NCI-H1048 (cell line): ENCODE measurements at regions not wholly inside any gene's neighbourhood (a gene's known extent, or its start where the extent isn't known, plus 50 kb on each side); places are given as distances from the start of the nearest gene placed in this dataset.
"Not testable (repeated sequence)": the region's sequence is repeated elsewhere in the genome, so short reads cannot be mapped to it uniquely, and the experiment has no call there.

Source experiments
- DNase-seq: peaks from one replicate; lab custom pipeline; 2025; lab: John Stamatoyannopoulos, UW

GRCh38 chr5:92695123-92696003 is 885.7 kb downstream of the NR2F1-AS1 start:
- no peak for DNase-seq

GRCh38 chr5:92694067-92694466 is 887.0 kb downstream of the NR2F1-AS1 start:
- DNase-seq, result no peak

DNA sequence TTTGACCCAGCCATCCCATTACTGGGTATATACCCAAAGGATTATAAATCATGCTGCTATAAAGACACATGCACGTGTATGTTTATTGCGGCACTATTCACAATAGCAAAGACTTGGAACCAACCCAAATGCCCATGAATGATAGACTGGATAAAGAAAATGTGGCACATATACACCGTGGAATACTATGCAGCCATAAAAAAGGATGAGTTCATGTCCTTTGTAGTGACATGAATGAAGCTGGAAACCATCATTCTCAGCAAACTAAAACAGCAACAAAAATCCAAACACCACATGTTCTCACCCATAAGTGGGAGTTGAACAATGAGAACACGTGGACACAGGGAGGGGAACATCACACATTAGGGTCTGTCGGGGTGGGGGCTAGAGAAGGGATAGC is 889.1 kb downstream of the NR2F1-AS1 start:
- not testable (repeated sequence) for DNase-seq

- no peak for DNase-seq
Observed at GRCh38 chr5:92687821-92688722, 892.9 kb downstream of the NR2F1-AS1 start.

DNA sequence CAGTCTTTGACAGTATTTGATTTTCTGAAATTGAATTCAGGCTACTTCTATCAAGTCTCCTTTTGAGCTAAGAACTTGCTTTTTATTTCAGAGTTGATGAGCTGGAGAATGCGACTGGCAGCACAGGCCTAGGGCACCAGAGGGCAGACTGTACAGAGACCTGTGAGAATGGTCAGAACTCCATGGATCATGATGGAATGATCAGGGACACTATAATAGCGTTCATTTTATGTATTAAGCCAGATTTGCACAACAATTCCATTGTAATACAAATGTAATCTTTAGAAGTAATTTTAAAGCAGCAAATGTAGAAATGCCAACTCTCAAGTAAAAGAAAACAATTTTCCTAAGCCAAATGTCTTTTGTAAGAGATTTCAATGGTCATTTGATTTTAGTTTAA is 902.4 kb downstream of the NR2F1-AS1 start:
- DNase-seq, result no peak

GRCh38 chr5:92676215-92677165 is 904.5 kb downstream of the NR2F1-AS1 start:
- DNase-seq, result no peak

DNA sequence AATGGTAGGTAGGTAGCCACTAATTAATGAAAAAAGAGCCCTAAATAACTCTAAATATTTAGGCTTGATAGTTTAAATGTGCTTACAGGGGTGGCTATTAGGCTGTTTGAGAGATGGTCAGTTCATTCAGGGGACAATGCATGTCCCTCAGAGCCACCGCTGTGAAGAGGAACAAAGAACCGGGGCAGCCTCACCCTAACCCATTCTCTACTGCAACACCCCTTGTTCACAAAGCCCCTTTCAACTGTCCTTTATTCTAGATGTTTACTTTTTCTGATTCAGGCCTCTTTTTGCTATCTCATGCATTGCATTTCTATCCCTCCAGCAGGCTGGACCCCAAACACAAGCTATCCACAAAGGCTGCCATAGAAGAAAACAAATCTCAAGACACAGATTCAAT is 906.7 kb downstream of the NR2F1-AS1 start:
- no peak for DNase-seq

GRCh38 chr5:92665506-92665905 is 915.5 kb downstream of the NR2F1-AS1 start:
- no peak for DNase-seq

DNA sequence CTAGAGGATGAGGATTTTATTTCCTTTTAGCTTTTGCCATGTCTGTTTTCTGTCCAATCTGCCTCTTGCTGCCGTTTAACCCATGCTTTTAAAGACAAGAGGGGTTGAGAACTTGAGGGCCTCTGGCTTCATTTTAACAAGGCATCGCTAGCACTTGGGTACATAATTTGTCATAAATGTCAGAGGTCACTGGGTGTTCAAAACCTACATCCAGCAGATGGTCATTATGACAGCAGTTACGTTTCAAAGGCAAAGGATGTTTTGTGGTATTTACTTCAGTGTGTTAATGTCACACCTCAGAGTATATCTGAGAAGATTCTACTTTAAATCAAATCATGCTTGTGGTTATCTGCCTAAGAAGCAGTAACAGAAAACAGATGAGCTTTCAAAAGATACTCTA is 918.3 kb downstream of the NR2F1-AS1 start:
- DNase-seq, result no peak

- DNase-seq, result no peak
Observed at GRCh38 chr5:92659246-92659645, 921.8 kb downstream of the NR2F1-AS1 start.

- not testable (repeated sequence) for DNase-seq
Observed at GRCh38 chr5:92654601-92655000, 926.4 kb downstream of the NR2F1-AS1 start.

GRCh38 chr5:92653730-92654461 is 927.1 kb downstream of the NR2F1-AS1 start:
- no peak for DNase-seq

DNA sequence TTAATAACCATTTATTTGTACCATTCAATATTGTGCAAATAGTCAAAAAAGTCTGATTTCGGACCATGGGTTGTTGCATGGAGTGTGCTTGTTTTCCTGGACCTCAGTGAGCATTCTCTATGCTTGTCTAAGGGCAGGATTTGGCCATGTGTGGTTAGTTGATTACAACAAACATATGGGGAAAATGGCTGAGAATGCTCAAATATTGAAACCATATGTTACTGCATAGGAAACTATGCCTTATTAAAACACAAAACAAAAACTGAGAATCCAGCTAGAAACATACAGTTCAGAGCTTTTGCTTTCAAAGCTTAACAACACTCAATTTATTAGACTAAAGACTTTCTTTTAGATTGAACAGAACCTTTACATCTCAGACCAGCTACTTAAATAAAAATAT is 928.3 kb downstream of the NR2F1-AS1 start:
- no peak for DNase-seq

DNA sequence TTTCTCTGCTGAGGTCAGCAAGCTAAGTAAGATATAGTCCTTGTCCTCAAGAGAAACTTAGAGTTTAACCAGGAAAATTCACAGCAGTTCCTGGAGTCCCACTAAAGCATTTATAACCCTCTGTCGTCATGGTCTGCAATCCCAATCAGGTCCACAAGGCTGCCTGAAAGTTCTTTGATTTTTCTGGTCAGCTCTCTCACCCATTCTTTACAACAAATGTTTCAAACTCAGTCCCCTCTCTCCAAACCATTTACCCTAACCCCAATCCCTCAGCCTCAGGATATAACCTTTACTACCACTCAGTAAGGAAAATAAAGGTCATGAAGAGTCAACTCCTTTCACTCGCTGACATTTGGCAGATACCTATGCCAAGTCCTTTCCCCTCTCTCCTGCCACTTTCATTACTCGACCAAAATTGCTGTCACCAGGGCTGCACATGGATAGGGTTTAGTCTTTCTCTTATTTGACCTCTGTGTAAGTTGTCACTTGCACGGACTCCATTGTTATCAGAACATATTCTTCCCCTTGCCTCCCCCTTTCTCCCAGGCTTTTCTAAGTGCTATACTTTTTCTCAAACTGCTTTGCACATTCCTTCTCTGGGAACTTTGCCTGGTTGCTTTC is 936.6 kb downstream of the NR2F1-AS1 start:
- DNase-seq, result no peak

GRCh38 chr5:92641031-92641962 is 939.7 kb downstream of the NR2F1-AS1 start:
- no peak for DNase-seq

GRCh38 chr5:92640340-92640739 is 940.7 kb downstream of the NR2F1-AS1 start:
- DNase-seq, result no peak

DNA sequence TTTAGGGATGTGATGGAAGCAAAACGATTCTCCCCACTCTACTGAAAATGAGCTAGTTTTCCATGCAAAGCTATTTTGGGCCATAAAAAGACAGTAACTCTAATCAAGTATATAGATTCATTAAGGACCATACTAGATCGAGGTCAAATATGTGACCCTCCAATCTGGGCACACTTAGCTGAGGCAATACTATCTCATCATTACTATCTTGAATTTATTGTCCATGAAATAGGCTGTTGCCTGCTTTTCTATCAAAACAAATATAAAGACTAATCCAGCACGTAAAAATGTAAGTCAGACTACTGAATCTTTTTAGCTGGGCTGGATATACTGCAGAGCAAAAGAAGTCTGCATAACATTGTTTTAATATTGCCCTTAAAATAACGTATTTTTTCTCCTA is 943.1 kb downstream of the NR2F1-AS1 start:
- DNase-seq, result no peak

DNA sequence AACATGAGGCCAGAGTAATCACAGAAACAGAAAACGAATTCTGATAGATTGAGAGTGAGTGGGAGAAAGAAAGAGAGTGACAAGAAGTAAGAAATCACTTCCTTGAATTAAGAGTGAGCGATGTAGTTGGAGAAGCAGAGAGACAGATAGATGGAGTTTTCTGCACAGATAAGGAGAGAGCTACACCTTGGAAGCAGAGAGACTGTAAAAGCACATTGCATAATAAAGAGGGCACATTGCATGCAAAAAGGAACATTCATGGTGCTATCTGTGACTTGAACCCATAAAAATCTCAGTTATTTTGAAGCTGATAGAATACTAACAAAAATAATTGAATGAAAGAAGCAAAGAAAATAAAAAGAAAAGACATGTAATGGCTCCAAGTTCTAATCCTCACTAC is 943.8 kb downstream of the NR2F1-AS1 start:
- no peak for DNase-seq

- DNase-seq, result no peak
Observed at GRCh38 chr5:92635001-92635461, 946.0 kb downstream of the NR2F1-AS1 start.
